HFF-Myc (cell line): ENCODE measurements at regions not wholly inside any gene's neighbourhood (a gene's known extent, or its start where the extent isn't known, plus 50 kb on each side); places are given as distances from the start of the nearest gene placed in this dataset.

Experiments
- DNase-seq: peaks from one replicate; pipeline ENCODE4 v3.0.0-alpha.2; 2011; ENCODE audit warnings: low read depth; ENCODE audit errors: extremely low read depth
- H3K4me3 ChIP-seq: replicated peaks from 2 replicates; pipeline ENCODE4 v1.5.1; 2011; ENCODE audit warnings: low read depth, mild to moderate bottlenecking, control low read depth, low read length
- TF ChIP-seq, protein P1 (sequence below): IDR thresholded peaks from 2 replicates; pipeline ENCODE4 v1.5.1; 2012; ENCODE audit warnings: mild to moderate bottlenecking, low read depth, low read length, control low read depth; ENCODE audit errors: missing control alignments

- TF ChIP-seq, protein P1, sequence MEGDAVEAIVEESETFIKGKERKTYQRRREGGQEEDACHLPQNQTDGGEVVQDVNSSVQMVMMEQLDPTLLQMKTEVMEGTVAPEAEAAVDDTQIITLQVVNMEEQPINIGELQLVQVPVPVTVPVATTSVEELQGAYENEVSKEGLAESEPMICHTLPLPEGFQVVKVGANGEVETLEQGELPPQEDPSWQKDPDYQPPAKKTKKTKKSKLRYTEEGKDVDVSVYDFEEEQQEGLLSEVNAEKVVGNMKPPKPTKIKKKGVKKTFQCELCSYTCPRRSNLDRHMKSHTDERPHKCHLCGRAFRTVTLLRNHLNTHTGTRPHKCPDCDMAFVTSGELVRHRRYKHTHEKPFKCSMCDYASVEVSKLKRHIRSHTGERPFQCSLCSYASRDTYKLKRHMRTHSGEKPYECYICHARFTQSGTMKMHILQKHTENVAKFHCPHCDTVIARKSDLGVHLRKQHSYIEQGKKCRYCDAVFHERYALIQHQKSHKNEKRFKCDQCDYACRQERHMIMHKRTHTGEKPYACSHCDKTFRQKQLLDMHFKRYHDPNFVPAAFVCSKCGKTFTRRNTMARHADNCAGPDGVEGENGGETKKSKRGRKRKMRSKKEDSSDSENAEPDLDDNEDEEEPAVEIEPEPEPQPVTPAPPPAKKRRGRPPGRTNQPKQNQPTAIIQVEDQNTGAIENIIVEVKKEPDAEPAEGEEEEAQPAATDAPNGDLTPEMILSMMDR, result no peak
- no peak for DNase-seq
- H3K4me3 ChIP-seq, result no peak overlapping the region
Measured at GRCh38 chr10:44143556-44143955, 241.3 kb downstream of the CXCL12 start.

GRCh38 chr10:44132361-44133289, 252.3 kb downstream of the CXCL12 start:
- no peak for DNase-seq
- no peak overlapping the region for H3K4me3 ChIP-seq
- TF ChIP-seq, protein P1, result no peak

- no peak for DNase-seq
- H3K4me3 ChIP-seq, result no peak overlapping the region
- TF ChIP-seq, protein P1, result no peak
Measured at GRCh38 chr10:44126291-44126717, 258.6 kb downstream of the CXCL12 start.

DNA sequence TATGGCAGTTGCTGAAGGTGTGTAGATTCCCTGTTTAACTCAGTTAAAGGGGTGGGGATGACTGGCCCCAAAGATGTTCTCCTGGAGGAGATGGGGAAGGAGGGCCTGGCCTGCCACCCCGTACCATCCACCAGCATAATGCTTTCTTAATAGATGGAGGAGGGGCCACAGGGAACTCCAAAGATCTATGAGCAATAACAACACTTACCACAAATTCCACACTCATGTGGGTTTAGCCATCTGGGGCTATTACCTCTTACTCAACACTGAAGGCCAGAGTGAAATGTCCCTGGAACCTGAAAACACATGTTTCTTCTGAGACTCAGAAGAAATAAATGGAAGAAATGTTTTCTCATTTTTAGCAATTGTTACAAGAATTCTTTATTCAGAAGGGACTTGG, 259.0 kb downstream of the CXCL12 start:
- DNase-seq, result peak; percentile 64
- TF ChIP-seq, protein P1, result no peak
- no peak overlapping the region for H3K4me3 ChIP-seq

DNA sequence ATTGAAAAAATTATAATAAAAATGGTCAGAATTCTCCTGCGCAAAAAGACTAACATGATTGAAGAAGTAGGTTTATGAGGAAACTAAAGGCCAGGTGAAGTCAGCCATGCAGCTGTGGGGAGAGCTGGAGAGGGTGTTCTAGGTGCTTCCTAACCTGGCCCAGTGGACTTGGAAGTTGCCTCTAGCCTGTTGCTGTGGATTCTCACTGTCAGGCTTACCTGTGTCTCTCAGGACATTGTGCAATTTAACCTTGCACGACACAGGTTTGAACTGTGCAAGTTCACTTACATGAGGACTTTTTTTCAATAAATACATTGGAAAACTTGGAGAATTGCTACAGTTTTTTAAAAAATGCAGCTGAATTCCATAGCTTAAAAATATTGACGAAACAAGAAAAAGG, 266.4 kb downstream of the CXCL12 start:
- no peak overlapping the region for H3K4me3 ChIP-seq
- TF ChIP-seq, protein P1, result no peak
- no peak for DNase-seq

GRCh38 chr10:44116474-44116873, 268.4 kb downstream of the CXCL12 start:
- no peak overlapping the region for H3K4me3 ChIP-seq
- TF ChIP-seq, protein P1, result no peak
- no peak for DNase-seq
